Activated CD8-positive, alpha-beta T cell treated with anti-CD3 and anti-CD28 coated beads, Interleukin-2, amount 10 ng/mL, durations not matched to agents 7 days and 5 days (primary cell): ENCODE measurements at regions not wholly inside any gene's neighbourhood (a gene's known extent, or its start where the extent isn't known, plus 50 kb on each side); places are given as distances from the start of the nearest gene placed in this dataset.
"Not testable (repeated sequence)": the region's sequence is repeated elsewhere in the genome, so short reads cannot be mapped to it uniquely, and the experiment has no call there.

Experiments used
- ATAC-seq: fragments of 150-1000 bp; cut with Tn5 transposase; one replicate; pipeline ENCODE4 v1.10.0; 2021; ENCODE audit warnings: moderate library complexity
- CTCF ChIA-PET: fragments of 350-600 bp; sonication (Branson Sonifier 250); formaldehyde crosslinking; loops from one replicate; lab custom pipeline; 2021; ENCODE audit warnings: antibody characterized with exemption; lab: Charles Lee
- POLR2A ChIA-PET: fragments of 350-600 bp; sonication (Branson Sonifier 250); formaldehyde crosslinking; loops from one replicate; lab custom pipeline; 2021; ENCODE audit warnings: antibody characterized with exemption; lab: Charles Lee
- DNase-seq: peaks from one replicate; pipeline ENCODE4 v3.0.0-alpha.2; 2020
- H3K27ac Mint-ChIP-seq: one replicate; pipeline ENCODE4 v1.8.0; 2021; ENCODE audit warnings: mild to moderate bottlenecking, mixed read lengths
- H3K27me3 Mint-ChIP-seq: one replicate; pipeline ENCODE4 v1.8.0; 2021; ENCODE audit warnings: low read depth, mixed read lengths
- H3K36me3 Mint-ChIP-seq: one replicate; pipeline ENCODE4 v1.8.0; 2021; ENCODE audit warnings: low read depth, mixed read lengths
- H3K4me1 Mint-ChIP-seq: one replicate; pipeline ENCODE4 v1.8.0; 2021; ENCODE audit warnings: low read depth, mixed read lengths
- H3K4me3 Mint-ChIP-seq: one replicate; pipeline ENCODE4 v1.8.0; 2021; ENCODE audit warnings: mild to moderate bottlenecking, mixed read lengths
- H3K9me3 Mint-ChIP-seq: one replicate; pipeline ENCODE4 v1.8.0; 2022; ENCODE audit warnings: mixed read lengths; ENCODE audit not compliant: insufficient read depth

DNA sequence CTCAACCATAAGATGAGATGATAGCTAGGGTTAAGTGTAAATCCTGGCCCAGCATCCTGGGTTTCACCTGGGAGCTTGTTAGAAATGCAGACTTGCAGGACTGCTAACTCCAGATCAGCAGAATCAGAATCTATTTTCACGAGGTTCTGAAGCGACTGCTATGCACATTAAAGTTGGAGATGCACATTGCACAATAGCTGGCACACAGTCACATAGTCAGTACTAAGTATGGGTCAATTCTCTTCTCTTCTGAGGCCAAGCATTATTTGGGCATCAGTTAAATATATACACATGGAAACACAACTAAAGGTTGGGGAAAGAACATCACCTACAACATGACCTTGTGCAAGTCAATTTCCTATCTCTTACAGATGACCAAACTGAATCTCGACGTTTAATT is 155.1 kb upstream of the FGF13 start:
- Mint-ChIP-seq H3K4me3 (no peak overlapping the region), H3K27ac (no peak overlapping the region), H3K9me3 (no peaks in the 10 kb centered on the region), H3K27me3 (no peaks in the 10 kb centered on the region), H3K36me3 (no peaks in the 10 kb centered on the region), H3K4me1 (no peaks in the 10 kb centered on the region)
- ATAC-seq: no peak
- no peak for DNase-seq
- POLR2A ChIA-PET: no interaction called here
- CTCF ChIA-PET: no interaction called here

DNA sequence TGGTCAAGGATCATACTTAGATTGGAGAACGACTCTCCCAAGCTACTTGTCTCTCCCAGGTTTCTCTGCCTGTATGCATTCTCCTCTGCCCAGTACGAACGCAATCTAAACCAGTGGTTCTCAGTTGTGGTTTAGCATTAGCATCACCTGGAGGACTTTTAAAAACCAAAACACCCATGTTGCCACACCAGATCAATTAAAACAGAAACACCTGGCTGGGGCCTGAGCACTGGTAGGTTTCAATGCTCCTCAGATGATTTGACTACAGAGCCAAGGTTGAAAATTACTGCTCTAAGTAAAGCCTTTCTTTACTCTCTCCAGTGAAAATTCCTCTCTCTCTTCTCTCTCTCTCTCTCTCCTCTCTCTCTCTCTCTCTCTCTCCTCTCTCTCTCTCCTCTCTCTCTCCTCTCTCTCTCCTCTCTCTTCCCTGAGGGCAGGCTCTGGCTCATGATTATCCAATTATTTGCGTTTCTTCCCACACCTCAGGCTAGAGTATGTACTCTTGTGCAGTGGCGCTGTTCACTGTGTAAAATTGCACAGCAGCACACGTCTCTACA is 153.7 kb upstream of the FGF13 start:
- DNase-seq: no peak
- no peak for ATAC-seq

DNA sequence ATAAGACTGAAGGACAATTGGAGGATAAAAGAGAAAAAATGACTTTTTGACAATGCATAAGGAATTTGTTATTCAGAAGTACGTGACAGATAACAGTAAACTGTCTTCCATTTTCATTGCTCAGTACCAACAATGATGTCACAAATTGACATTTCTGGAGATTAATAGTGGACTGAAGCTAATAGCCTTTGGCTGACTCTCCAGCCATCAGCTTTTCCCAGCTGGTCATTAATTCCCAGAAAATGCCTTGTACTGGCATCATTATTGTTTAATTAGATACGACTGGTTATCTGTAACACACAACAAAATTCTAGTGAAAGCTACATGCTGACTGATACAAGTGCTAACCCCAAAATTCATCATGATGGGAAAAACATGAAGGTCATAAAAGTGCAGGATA is 147.9 kb upstream of the FGF13 start:
- ChIA-PET POLR2A (no interaction called here), CTCF (no interaction called here)
- no peak overlapping the region for H3K27ac Mint-ChIP-seq
- no peak for ATAC-seq
- H3K9me3 Mint-ChIP-seq: no peaks in the 10 kb centered on the region
- no peaks in the 10 kb centered on the region for H3K27me3 Mint-ChIP-seq
- no peaks in the 10 kb centered on the region for H3K36me3 Mint-ChIP-seq
- no peak overlapping the region for H3K4me3 Mint-ChIP-seq
- DNase-seq: no peak
- no peaks in the 10 kb centered on the region for H3K4me1 Mint-ChIP-seq

More for the DNA sequence above, 153.7 kb upstream of the FGF13 start:
- no peak overlapping the region for H3K27ac Mint-ChIP-seq
- POLR2A ChIA-PET: no interaction called here
- no peaks in the 10 kb centered on the region for H3K9me3 Mint-ChIP-seq
- no peaks in the 10 kb centered on the region for H3K27me3 Mint-ChIP-seq
- H3K4me1 Mint-ChIP-seq: no peaks in the 10 kb centered on the region
- no peaks in the 10 kb centered on the region for H3K36me3 Mint-ChIP-seq
- H3K4me3 Mint-ChIP-seq: no peak overlapping the region
- CTCF ChIA-PET: no interaction called here

DNA sequence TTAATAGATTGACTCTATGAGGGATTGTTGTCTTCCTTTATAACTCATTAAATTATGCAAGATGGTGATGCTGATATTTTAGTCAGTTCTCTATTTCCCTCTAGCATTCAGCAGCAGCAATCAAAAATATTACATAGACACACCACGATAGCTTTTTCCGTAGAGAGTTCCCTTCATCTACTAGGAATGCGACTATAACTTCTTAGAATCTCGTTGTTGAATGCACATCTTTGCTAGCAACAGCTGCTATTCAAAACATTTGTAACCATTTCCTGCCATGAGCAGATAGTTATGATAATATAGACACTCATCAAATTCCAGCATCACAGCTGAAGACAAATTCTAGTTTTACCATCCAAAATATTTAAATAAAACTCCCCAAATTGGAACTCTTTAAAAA is 147.4 kb upstream of the FGF13 start:
- no peaks in the 10 kb centered on the region for H3K9me3 Mint-ChIP-seq
- no peaks in the 10 kb centered on the region for H3K4me1 Mint-ChIP-seq
- H3K27me3 Mint-ChIP-seq: no peaks in the 10 kb centered on the region
- no peak overlapping the region for H3K4me3 Mint-ChIP-seq
- CTCF ChIA-PET: no interaction called here
- POLR2A ChIA-PET: no interaction called here
- no peak overlapping the region for H3K27ac Mint-ChIP-seq
- H3K36me3 Mint-ChIP-seq: no peaks in the 10 kb centered on the region
- DNase-seq (no peak), ATAC-seq (no peak)

DNA sequence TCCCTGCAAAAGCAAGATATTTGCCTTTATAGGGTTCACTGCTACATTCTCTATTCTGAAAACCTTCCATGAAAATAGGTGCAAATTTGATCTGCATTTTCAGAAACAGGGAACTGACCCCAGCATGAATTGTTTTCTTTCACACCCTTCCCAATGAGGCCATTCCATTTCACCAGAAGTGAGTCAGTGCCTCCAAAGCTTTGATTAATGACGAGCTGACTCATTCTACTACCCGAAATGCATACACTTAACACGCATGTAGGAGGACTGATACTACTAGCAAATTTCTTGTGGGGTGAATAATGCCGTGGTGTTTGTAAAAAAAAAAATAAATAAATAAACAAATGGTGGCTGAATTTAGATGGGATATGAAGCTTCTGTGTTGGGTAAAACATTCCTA is 146.9 kb upstream of the FGF13 start:
- Mint-ChIP-seq H3K36me3 (no peaks in the 10 kb centered on the region), H3K4me1 (no peaks in the 10 kb centered on the region), H3K4me3 (no peak overlapping the region), H3K27ac (no peak overlapping the region), H3K9me3 (no peaks in the 10 kb centered on the region), H3K27me3 (no peaks in the 10 kb centered on the region)
- ATAC-seq (no peak), DNase-seq (no peak)
- ChIA-PET POLR2A (interaction anchor here (0.6 kb wide), 1 partner anchor 961 kb away, joined by 3 read pairs; no protein-coding TSS in a partner anchor), CTCF (no interaction called here)

DNA sequence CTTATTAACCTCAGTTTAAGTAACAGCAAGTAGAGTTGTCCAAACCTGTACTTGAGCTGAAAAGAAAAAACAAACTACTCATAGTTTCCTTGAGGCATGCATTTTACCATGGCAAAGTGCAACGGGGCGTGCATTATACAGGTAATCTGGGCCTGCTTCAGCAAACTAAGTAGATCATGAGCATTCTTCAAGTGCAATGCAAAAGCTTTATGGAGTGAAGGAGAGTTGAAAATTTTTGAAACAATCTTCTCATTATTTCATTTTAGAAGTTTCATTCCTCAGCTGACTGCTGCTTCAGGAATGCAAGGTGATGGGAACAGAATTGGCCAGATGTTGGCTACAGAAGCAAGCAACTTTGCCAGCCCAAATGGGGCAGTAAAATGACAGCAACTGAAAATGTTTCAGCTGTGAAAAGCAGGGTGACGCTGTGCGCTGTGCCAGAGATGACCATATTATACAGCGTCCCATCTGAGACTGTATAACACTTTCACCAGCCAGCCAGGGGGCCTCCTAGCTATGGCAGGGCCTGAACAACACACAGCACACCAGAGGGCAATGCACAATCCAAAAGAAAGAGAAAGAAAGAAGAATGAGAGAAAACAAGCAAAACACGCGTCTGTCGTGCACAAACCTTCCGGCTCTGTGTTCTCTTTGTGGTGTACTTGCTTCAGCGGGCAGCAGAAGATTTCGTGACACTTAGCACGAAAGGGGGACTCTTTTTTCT is 145.5 kb upstream of the FGF13 start:
- no peaks in the 10 kb centered on the region for H3K4me1 Mint-ChIP-seq
- no peak overlapping the region for H3K4me3 Mint-ChIP-seq
- no peaks in the 10 kb centered on the region for H3K36me3 Mint-ChIP-seq
- DNase-seq: no peak
- no peaks in the 10 kb centered on the region for H3K27me3 Mint-ChIP-seq
- POLR2A ChIA-PET: no interaction called here
- no peak for ATAC-seq
- H3K9me3 Mint-ChIP-seq: no peaks in the 10 kb centered on the region
- CTCF ChIA-PET: no interaction called here
- no peak overlapping the region for H3K27ac Mint-ChIP-seq

DNA sequence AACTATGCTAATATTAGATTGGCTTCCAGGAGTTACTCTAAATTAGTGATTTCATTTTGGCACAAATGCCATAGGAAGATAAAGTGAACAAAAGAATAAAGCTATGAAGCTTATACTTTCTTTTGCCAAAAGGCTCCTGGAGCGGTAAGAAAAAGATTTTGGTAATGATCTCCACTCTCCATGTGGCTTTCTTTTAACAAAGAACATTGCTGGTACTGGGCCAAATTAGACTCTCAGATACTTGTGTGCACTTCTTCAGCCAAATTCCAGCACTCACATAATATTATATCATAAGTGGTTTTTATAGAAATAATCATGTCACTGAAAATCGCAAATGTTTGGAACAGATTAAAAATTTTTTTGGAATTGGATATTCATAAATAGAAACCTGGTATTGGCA is 142.4 kb upstream of the FGF13 start:
- no peak for ATAC-seq
- Mint-ChIP-seq H3K36me3 (no peaks in the 10 kb centered on the region), H3K27ac (no peak overlapping the region), H3K4me3 (no peak overlapping the region), H3K27me3 (no peaks in the 10 kb centered on the region), H3K4me1 (no peaks in the 10 kb centered on the region), H3K9me3 (no peaks in the 10 kb centered on the region)
- ChIA-PET POLR2A (no interaction called here), CTCF (no interaction called here)
- no peak for DNase-seq

DNA sequence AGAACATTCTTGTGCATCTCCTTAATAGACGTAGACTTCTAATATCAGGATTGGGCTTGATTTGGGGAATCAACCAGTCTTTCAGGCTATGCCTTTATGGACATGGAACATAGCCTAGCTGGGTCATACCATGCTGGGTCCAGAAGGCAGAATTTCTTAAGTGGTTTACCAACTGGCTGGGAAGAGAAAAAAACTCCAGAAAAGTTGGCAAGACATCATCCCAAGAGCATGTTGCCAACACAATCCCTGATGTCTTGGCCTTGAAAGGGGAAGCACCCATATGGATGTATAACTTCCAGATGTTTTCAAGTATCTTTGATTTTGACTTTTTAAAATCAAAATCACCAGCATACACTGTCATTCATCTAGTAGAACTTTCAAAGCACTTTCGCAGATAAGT is 138.0 kb upstream of the FGF13 start:
- H3K4me1 Mint-ChIP-seq: no peaks in the 10 kb centered on the region
- POLR2A ChIA-PET: no interaction called here
- CTCF ChIA-PET: no interaction called here
- H3K9me3 Mint-ChIP-seq: no peaks in the 10 kb centered on the region
- no peak for ATAC-seq
- no peaks in the 10 kb centered on the region for H3K36me3 Mint-ChIP-seq
- H3K27me3 Mint-ChIP-seq: no peaks in the 10 kb centered on the region
- no peak for DNase-seq
- no peak overlapping the region for H3K4me3 Mint-ChIP-seq
- H3K27ac Mint-ChIP-seq: no peak overlapping the region

DNA sequence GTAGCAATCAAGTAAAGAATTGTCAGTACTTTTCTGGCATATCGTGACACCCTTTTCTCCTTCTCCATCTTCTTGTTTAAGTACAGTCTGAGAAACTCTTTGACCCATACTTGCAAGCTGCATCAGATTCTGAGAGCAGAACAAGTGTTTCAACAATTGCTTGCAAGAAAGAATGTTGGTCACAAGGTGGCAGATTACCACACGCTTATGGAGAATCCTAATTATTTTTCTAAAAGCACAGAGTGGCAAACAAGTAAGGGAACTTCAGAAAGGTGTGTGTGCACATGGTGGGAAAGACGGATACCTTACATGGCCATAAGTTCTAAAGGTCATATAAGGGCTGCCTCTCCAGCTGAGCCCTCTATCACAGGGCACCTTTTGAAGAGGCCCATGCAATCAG is 136.4 kb upstream of the FGF13 start:
- POLR2A ChIA-PET: no interaction called here
- Mint-ChIP-seq H3K9me3 (no peaks in the 10 kb centered on the region), H3K27ac (no peak overlapping the region), H3K4me1 (no peaks in the 10 kb centered on the region), H3K4me3 (no peak overlapping the region), H3K27me3 (no peaks in the 10 kb centered on the region), H3K36me3 (no peaks in the 10 kb centered on the region)
- DNase-seq: no peak
- CTCF ChIA-PET: no interaction called here
- no peak for ATAC-seq

DNA sequence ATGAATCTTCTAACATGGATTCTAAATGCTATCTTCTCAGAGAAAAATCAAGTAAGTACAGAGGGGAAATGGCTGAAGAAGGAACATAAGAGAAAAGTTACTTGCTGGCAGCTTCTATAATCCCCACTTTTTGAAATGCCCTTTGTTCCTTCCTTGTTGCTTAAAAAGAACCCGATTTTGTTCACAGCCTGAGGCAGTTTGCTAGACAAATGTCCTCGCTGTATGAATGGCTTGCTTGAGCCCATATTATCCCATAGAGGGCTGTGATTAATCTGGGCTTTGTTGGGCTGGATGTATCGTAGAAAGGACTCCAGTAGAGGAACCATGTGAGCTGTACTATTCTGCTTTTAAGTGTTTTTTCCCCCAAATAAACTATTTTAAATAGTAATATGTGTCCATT is 134.3 kb upstream of the FGF13 start:
- DNase-seq: no peak
- ChIA-PET POLR2A (no interaction called here), CTCF (no interaction called here)
- ATAC-seq: no peak
- Mint-ChIP-seq H3K27me3 (no peaks in the 10 kb centered on the region), H3K36me3 (no peaks in the 10 kb centered on the region), H3K9me3 (no peaks in the 10 kb centered on the region), H3K4me3 (no peak overlapping the region), H3K27ac (no peak overlapping the region), H3K4me1 (no peaks in the 10 kb centered on the region)

DNA sequence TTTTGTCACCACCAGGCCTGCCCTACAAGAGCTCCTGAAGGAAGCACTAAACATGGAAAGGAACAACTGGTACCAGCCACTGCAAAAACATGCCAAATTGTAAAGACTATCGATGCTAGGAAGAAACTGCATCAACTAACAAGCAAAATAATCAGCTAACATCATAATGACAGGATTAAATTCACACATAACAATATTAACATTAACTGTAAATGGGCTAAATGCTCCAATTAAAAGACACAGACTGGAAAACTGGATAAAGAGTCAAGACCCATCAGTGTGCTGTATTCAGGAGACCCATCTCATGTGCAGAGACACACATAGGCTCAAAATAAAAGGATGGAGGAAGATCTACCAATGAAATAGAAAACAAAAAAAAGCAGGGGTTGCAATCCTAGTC is 95.9 kb upstream of the FGF13 start:
- H3K27ac Mint-ChIP-seq, POLR2A ChIA-PET, H3K27me3 Mint-ChIP-seq, ATAC-seq, CTCF ChIA-PET, H3K4me3 Mint-ChIP-seq, H3K36me3 Mint-ChIP-seq, H3K9me3 Mint-ChIP-seq, DNase-seq, H3K4me1 Mint-ChIP-seq: not testable (repeated sequence)

DNA sequence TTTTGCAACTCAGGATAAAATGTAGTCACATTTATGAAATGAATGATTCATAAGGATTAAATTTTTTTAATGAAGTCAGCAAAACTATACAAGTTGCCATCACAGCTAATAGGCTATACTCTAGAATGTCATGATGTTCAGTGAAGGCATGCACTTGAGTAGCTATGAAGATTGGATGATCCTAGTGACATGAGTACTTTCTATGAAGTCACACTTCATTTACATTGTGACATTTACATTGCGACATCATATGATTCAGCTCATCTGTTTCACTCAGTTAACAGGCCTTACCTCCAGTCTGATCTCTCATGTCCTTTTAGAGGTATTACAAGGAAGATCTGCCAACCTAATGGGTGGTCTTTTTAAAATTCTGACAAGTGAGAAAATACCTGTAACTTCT is 82.7 kb upstream of the FGF13 start:
- H3K27ac Mint-ChIP-seq: no peak overlapping the region
- ATAC-seq (no peak), DNase-seq (no peak)

DNA sequence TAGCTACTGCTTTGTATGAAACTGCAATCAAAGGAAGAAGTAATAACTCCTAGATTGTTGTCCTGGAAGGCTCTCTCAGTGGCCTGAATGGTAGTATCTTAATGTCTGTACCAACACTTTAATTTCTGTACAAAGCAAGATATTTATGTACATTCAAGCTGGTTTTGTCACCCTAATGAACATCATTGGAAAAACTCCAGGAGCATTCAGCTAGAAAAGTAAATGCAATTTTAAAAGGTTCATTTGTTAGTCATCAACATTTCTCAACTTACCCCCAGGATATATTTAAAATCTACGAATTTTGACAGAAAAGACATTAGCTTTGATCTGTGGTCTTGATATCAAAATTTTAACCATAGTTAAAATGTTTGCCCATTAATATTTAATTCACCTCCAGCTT is 80.0 kb upstream of the FGF13 start:
- no peak for ATAC-seq

More for the DNA sequence above, 82.7 kb upstream of the FGF13 start:
- H3K4me3 Mint-ChIP-seq: no peak overlapping the region
- no peaks in the 10 kb centered on the region for H3K9me3 Mint-ChIP-seq
- no peaks in the 10 kb centered on the region for H3K4me1 Mint-ChIP-seq
- H3K36me3 Mint-ChIP-seq: no peaks in the 10 kb centered on the region
- CTCF ChIA-PET: no interaction called here
- POLR2A ChIA-PET: no interaction called here
- H3K27me3 Mint-ChIP-seq: no peaks in the 10 kb centered on the region

More for the DNA sequence above, 80.0 kb upstream of the FGF13 start:
- no peak for DNase-seq
- H3K27me3 Mint-ChIP-seq: no peaks in the 10 kb centered on the region
- H3K27ac Mint-ChIP-seq: no peak overlapping the region
- no peaks in the 10 kb centered on the region for H3K9me3 Mint-ChIP-seq
- H3K4me1 Mint-ChIP-seq: no peaks in the 10 kb centered on the region
- POLR2A ChIA-PET: no interaction called here
- H3K4me3 Mint-ChIP-seq: no peak overlapping the region
- CTCF ChIA-PET: no interaction called here
- H3K36me3 Mint-ChIP-seq: no peaks in the 10 kb centered on the region
